ENCODE measurements at regions not wholly inside any gene's neighbourhood (a gene's known extent, or its start where the extent isn't known, plus 50 kb on each side); places are given as distances from the start of the nearest gene placed in this dataset.

DNA sequence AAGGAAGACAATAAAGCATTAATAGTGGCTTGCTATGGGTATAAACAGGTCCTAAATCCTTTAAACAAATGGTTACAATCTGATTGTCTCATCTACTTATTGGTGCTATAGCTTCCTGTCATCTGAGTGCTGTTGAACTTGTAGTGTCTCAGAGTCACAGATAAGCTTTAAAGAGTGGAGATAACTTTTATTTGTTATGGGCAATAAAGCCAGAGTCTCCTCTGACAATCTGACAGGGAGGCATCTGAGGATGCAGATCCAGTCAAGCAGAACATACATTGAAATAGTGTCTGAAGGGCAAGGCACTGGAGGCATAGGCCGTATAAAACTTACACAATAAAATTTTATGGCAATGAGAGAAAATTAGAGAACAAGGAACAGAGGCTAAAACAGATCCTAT is 1132.4 kb upstream of the CDH2 start:
- TF ChIP-seq POLR2A (IDR thresholded peaks at IDR 0.05): no peak
- TF ChIP-seq, protein P1, sequence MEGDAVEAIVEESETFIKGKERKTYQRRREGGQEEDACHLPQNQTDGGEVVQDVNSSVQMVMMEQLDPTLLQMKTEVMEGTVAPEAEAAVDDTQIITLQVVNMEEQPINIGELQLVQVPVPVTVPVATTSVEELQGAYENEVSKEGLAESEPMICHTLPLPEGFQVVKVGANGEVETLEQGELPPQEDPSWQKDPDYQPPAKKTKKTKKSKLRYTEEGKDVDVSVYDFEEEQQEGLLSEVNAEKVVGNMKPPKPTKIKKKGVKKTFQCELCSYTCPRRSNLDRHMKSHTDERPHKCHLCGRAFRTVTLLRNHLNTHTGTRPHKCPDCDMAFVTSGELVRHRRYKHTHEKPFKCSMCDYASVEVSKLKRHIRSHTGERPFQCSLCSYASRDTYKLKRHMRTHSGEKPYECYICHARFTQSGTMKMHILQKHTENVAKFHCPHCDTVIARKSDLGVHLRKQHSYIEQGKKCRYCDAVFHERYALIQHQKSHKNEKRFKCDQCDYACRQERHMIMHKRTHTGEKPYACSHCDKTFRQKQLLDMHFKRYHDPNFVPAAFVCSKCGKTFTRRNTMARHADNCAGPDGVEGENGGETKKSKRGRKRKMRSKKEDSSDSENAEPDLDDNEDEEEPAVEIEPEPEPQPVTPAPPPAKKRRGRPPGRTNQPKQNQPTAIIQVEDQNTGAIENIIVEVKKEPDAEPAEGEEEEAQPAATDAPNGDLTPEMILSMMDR (IDR thresholded peaks at IDR 0.05): no peak
